ENCODE measurements at regions not wholly inside any gene's neighbourhood (a gene's known extent, or its start where the extent isn't known, plus 50 kb on each side); places are given as distances from the start of the nearest gene placed in this dataset.

GRCh38 chr13:84393981-84394625 is 511.8 kb upstream of the SLITRK1 start:
- DNase-seq = no peak

GRCh38 chr13:84380866-84381265 is 498.6 kb upstream of the SLITRK1 start:
- no peak for DNase-seq

- DNase-seq = no peak
Observed at GRCh38 chr13:84377106-84377505, 494.8 kb upstream of the SLITRK1 start.

- no peak for DNase-seq
Observed at GRCh38 chr13:84366506-84366905, 484.2 kb upstream of the SLITRK1 start.

GRCh38 chr13:84362777-84363176 is 480.5 kb upstream of the SLITRK1 start:
- DNase-seq = no peak

- DNase-seq = no peak
Observed at GRCh38 chr13:84360822-84361221, 478.5 kb upstream of the SLITRK1 start.

- no peak for DNase-seq
Observed at GRCh38 chr13:84358601-84359000, 476.3 kb upstream of the SLITRK1 start.

- DNase-seq = no peak
Observed at GRCh38 chr13:84352946-84353345, 470.7 kb upstream of the SLITRK1 start.

- no peak for DNase-seq
Observed at GRCh38 chr13:84339456-84339855, 457.2 kb upstream of the SLITRK1 start.

- DNase-seq = no peak
Observed at GRCh38 chr13:84332346-84332745, 450.1 kb upstream of the SLITRK1 start.

GRCh38 chr13:84315527-84315926 is 433.3 kb upstream of the SLITRK1 start:
- no peak for DNase-seq

GRCh38 chr13:84303035-84303434 is 420.8 kb upstream of the SLITRK1 start:
- no peak for DNase-seq

- DNase-seq = no peak
Observed at GRCh38 chr13:84297251-84297650, 415.0 kb upstream of the SLITRK1 start.

- no peak for DNase-seq
Observed at GRCh38 chr13:84296401-84296800, 414.1 kb upstream of the SLITRK1 start.

GRCh38 chr13:84294576-84294975 is 412.3 kb upstream of the SLITRK1 start:
- DNase-seq = no peak

GRCh38 chr13:84290386-84290785 is 408.1 kb upstream of the SLITRK1 start:
- no peak for DNase-seq

GRCh38 chr13:84279166-84279565 is 396.9 kb upstream of the SLITRK1 start:
- no peak for DNase-seq

- no peak for DNase-seq
Observed at GRCh38 chr13:84272877-84273562, 390.7 kb upstream of the SLITRK1 start.

- DNase-seq = no peak
Observed at GRCh38 chr13:84265257-84265764, 383.0 kb upstream of the SLITRK1 start.

- no peak for DNase-seq
Observed at GRCh38 chr13:84263354-84264069, 381.2 kb upstream of the SLITRK1 start.

- no peak for DNase-seq
Observed at GRCh38 chr13:84255226-84255797, 373.0 kb upstream of the SLITRK1 start.

- DNase-seq = no peak
Observed at GRCh38 chr13:84249463-84249862, 367.2 kb upstream of the SLITRK1 start.

GRCh38 chr13:84243340-84243739 is 361.1 kb upstream of the SLITRK1 start:
- no peak for DNase-seq

- DNase-seq = no peak
Observed at GRCh38 chr13:84239032-84239431, 356.8 kb upstream of the SLITRK1 start.

All from NCI-H1694 (cell line).